Omental fat pad (tissue), 3 donors: ENCODE measurements at regions not wholly inside any gene's neighbourhood (a gene's known extent, or its start where the extent isn't known, plus 50 kb on each side); places are given as distances from the start of the nearest gene placed in this dataset.

Source experiments
- ATAC-seq: fragments of 150-250 bp; one replicate; pipeline ENCODE4 v1.9.1; 2016; ENCODE audit warnings: mild to moderate bottlenecking, moderate library complexity; ENCODE audit not compliant: low FRiP score
- DNase-seq: peaks from one replicate; pipeline ENCODE4 v3.0.0-alpha.2; 2019; ENCODE audit warnings: low spot score
- TF ChIP-seq, protein P1 (sequence below), 3 donors: fragments of 450-650 bp; IDR thresholded peaks; one replicate each; pipeline ENCODE4 v1.5.1; 2016 to 2017; ENCODE audit warnings: antibody characterized with exemption in 3 of 3, mild to moderate bottlenecking in 3 of 3, moderate library complexity in 2 of 3

DNA sequence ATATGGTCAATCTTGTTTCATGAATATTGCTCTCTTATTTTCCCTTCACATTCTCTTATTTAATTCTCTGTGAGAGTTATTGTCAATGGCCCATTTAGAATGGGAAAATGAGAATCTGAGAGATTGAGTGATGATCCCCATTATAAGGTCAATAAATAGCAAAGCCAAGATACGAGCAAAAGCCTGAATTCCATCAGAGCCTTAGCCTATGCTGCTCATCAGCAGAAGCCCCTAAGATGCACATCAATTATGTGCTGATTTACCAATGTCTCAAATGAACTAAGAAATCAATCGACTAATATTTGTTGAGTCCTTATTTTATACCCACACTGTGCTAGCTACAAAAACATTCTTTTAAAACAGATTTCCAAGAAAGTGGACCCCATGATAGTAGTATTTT lies 330.8 kb upstream of the DDI1 start:
- TF ChIP-seq, protein P1, sequence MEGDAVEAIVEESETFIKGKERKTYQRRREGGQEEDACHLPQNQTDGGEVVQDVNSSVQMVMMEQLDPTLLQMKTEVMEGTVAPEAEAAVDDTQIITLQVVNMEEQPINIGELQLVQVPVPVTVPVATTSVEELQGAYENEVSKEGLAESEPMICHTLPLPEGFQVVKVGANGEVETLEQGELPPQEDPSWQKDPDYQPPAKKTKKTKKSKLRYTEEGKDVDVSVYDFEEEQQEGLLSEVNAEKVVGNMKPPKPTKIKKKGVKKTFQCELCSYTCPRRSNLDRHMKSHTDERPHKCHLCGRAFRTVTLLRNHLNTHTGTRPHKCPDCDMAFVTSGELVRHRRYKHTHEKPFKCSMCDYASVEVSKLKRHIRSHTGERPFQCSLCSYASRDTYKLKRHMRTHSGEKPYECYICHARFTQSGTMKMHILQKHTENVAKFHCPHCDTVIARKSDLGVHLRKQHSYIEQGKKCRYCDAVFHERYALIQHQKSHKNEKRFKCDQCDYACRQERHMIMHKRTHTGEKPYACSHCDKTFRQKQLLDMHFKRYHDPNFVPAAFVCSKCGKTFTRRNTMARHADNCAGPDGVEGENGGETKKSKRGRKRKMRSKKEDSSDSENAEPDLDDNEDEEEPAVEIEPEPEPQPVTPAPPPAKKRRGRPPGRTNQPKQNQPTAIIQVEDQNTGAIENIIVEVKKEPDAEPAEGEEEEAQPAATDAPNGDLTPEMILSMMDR (IDR thresholded peaks at IDR 0.05), result no peak
- ATAC-seq (no peak), DNase-seq (no peak)

DNA sequence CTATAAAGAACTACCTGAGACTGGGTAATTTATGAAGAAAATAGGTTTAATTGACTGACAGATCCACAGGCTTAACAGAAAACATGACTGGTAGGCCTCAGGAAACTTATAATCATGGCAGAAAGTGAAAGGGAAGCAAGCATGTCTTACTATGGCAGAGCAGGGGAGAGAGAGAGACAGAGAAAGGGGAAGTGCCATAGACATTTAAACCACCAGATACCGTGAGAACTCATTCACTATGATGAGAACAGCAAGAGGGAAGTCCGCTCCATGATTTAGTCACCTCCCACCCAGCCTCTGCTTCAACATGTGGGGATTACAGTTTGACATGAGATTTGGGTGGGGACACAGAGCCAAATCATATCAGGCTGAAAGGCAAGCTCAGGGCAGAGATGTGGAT lies 327.1 kb upstream of the DDI1 start:
- TF ChIP-seq, protein P1 (IDR thresholded peaks at IDR 0.05), result no peak
- no peak for ATAC-seq
- DNase-seq, result no peak

DNA sequence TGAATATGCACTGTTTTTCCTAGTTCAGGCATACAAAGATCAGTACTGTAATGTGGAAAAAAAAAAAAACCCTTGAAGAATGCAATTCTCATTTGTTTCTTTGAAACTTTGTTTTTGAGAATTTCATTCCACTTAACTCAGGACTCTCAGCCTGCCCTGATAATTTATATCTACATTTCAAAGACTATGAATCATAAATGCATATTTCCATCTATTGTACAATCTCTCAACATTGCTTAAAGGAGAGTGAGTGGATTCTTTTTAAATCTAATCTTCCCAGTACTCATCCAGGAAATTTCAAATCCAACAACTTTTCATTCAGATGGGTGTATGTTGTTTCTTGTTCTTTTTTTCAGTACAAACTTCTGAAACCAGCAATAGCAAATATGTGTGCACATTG lies 322.2 kb upstream of the DDI1 start:
- ATAC-seq (peak; percentile 90), DNase-seq (no peak)
- TF ChIP-seq, protein P1 (IDR thresholded peaks at IDR 0.05), result no peak

DNA sequence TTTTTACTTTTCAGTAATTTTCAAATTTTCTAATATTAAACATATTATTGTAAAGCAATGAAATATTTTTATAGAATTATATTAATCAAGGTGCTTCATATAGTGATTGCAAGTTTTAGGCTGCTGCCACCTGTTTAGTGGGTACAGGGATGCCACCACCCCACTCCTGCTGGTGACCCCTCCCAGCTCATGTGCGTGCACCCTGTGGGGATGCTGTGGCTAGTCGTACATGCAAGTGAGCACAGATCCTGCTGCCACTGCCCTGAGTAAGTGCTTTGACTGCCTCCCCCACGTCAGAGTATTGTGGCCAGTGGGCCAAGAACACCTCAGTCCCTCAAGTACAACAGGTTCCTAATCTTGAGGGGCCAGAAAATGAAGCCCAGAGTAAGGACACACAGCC lies 320.1 kb upstream of the DDI1 start:
- DNase-seq (no peak), ATAC-seq (no peak)
- TF ChIP-seq, protein P1 (IDR thresholded peaks at IDR 0.05), result no peak

DNA sequence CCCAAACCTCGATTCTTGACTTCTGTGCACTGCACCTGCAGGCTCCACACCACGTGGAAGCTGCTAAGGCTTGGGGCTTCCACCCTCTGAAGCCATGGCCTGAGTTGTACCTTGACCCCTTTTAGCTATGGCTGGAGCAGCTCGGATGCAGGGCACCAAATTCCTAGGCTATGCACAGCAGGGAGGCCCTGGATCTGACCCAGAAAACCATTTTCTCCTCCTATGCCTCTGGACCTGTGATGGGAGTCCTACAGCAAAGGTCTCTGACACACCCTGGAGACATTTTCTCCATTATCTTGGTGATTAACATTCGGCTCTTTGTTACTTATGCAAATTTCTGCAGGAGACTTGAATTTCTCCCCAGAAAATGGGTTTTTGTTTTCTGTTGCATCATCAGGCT lies 309.2 kb upstream of the DDI1 start:
- no peak for ATAC-seq
- no peak for DNase-seq

DNA sequence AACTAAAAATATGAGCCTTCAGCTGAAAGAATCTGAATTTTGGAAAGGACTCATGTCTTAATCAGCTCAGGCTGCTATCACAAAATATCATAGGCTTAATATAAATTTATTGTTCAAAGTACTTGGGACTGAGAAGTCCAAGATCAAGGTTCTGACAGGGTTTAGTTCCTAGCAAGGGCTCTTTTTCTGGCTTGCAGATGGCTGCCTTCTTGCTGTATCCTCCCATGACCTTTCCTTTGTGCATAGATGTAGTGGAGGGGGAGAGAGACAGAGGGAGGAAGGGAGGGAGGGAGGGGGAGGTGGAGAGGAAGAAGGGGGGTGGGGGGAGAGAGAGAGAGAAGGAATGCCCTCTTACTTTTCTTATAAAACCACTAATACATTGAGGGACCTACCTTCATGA lies 306.8 kb upstream of the DDI1 start:
- TF ChIP-seq, protein P1 (IDR thresholded peaks at IDR 0.05), result no peak
- DNase-seq, result no peak
- ATAC-seq, result no peak

More for the DNA sequence above, 309.2 kb upstream of the DDI1 start:
- TF ChIP-seq, protein P1 (IDR thresholded peaks at IDR 0.05), result no peak

DNA sequence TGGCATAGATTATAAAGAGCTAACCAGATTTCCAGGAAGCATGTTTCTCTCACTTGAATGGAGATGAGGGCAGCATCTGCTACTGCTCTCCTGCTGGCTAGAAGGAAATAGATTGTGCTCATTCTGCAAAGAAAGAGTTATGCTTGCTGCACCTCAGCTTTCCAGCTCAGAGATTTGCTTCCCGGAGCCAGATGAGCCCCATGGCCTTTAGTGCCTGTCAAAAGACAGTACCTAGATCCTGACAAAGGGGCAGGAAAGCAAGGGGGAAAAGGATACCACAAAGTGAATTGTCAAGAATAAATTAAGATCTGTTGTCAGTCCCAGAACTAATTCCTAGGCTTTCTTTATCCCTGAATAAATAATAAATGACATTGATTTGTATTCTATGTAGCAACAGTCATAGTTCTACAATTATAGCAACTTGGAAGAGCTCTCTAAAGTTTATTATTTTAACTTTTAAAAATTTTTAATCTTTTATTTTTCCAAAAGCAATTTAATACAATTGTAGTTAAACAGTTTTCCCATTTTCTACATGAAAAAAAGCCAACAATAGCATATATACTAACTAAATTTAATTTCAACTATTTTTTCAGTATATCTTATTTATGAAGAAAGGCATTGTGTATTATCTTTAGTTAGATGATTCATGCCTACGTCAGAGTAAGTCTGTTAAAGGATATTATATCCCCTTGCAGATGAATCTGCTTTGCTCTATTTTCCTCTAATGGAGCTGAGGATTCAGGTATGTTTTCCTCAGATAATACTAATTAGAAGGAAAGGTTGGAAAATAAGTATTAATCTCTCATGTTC lies 306.1 kb upstream of the DDI1 start:
- TF ChIP-seq, protein P1 (IDR thresholded peaks at IDR 0.05), result no peak
- DNase-seq, result no peak
- no peak for ATAC-seq
